ENCODE measurements at regions not wholly inside any gene's neighbourhood (a gene's known extent, or its start where the extent isn't known, plus 50 kb on each side); places are given as distances from the start of the nearest gene placed in this dataset.
"Not testable (repeated sequence)": the region's sequence is repeated elsewhere in the genome, so short reads cannot be mapped to it uniquely, and the experiment has no call there.

DNA sequence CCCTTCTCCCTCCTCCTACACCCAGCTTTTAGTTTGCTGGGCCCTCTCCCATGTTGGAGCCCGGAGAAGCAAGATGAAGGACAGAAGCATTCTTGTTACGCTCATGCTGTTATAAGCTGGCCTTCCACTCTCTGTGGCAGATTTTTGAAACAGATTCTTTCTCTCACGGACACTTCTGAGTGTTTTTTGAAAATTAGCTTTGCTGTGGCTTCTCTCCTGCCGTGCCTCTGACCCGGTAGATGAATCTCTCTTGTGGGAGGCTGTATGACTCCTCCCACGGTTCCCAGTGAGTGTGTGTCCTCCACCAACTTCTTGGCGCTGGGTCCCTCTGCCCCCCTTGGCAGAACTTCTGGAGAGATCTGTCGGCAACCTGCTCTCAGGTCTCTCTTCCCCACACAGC, 269.3 kb upstream of the MYT1L start:
- DNase-seq (ENCODE audit: low read depth, low spot score): no peak

DNA sequence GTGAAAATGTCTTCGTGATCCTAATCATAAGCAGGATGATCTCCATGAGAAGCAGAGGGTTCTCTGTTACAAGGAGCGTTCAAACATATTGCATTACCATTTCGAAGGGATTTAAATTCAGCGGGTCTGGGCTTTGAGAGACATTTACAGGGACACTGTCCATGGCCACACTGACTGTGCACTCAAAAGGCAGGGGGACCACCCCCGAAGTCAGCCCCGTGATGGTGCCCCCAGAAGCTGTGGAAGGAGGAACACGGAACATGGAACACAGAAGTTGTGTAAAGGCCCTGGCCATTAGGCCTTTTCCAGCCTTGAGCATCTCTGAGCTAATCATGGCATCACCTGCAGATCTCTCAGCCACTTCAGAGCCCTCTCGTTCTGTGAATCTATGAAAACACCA, 268.4 kb upstream of the MYT1L start:
- DNase-seq (ENCODE audit: low read depth, low spot score): no peak

DNA sequence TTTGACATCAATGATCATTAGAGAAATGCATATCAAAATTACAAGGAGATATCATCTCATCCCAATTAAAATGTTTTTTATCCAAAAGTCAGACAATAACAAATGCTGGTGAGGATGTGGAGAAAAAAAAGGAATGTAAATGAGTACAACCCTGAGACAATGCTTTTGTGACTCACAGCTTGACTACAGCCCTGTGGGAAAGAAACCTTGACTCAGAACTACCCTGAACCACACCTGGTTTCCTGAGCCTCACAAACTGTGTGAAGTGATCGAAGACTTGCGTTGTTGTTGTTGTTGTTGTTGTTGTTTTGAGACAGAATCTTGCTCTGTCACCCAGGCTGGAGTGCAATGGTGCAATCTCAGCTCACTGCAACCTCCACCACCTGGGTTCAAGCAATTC, 266.6 kb upstream of the MYT1L start:
- DNase-seq (ENCODE audit: low read depth, low spot score): no peak

DNA sequence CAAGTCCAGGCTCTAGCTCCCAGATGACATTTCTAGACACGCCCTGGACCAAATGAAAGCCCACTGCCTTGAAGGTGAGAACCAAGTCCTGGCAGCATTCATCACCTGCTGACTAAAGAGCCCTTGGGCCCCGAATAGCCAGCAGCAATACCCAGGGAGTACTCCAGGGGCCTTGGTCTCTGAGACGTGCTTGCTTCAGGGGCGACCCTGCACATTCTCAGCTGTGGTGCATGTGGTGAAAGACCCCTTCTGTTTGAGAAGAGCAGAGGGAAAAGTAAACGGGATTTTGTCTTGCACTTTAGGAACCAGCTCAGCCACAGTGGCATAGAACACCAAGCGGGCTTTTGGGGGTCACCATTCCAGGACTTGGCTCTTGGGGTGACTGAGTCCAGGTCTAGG, 260.5 kb upstream of the MYT1L start:
- DNase-seq (ENCODE audit: low read depth, low spot score): no peak

DNA sequence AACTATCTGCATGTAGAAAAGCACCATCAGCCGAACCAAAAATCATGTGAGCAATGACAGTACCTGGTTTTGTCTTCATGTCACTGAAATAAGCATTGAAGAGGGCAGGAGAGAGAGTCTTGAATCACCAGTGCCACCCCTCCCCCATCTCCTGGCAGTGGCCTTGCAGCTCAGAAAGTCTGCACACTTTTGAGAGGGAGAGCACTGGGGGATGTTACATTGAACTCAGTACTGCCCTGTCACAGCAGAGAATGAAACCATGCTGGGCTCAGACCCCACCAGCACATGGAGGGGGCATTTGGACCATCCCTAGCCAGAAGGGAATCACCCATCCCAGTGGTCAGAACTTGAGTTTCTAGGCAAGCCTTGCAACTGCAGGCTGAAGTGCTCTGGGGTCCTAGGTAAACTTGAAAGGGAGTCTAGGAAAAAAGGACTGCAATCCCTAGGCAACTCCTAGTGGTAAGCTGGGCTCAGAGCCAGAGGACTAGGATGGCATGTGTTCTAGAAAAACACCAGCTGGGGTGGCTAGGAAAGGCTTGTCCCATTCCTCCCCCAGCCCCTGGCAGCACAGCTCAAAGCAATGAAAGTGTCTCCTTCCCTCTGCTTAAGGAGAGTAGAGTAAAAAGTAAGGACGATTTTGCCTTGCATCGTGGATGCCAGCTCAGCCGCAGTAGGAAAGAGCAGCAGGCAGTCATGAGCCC, 259.9 kb upstream of the MYT1L start:
- no peak for DNase-seq (ENCODE audit: low read depth, low spot score)

DNA sequence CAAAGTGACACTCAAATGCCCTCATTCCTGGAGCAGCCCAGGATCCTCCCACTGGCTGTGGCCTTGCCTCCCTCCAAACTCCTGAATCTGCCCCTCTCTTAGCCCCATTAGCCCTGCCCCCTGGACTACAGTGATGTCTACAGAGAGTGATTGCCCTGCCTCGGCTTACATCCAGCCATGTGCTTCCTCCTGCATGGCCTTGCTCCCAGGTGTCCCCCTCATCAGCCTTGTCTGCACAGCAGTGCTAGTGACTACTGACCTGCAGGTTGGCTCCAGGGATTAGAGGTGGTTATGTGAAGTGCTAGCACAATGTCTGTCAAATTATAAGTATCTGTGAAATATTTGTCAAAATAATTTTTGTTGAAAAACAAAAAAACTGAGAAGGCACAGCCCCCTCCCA, 259.1 kb upstream of the MYT1L start:
- DNase-seq (ENCODE audit: low read depth, low spot score): no peak

DNA sequence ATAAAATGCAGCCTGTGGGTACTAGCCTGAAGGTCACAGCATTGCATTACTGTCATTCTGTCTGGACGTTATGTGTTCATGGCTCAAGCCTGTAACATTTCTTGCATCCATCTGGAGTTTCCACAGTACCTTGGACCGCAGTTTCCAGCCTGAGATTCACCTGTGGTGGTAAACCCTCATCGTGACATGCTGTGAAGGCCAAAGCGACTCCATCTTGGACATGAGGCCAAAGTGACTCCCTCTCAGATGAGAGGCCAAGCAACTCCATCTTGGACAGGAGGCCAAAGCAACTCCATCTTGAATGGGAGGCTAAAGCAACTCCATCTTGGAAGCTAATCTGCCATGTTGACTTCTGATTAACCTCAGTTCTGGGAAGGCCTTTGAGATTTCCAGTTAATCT, 257.7 kb upstream of the MYT1L start:
- DNase-seq (ENCODE audit: low read depth, low spot score): no peak

DNA sequence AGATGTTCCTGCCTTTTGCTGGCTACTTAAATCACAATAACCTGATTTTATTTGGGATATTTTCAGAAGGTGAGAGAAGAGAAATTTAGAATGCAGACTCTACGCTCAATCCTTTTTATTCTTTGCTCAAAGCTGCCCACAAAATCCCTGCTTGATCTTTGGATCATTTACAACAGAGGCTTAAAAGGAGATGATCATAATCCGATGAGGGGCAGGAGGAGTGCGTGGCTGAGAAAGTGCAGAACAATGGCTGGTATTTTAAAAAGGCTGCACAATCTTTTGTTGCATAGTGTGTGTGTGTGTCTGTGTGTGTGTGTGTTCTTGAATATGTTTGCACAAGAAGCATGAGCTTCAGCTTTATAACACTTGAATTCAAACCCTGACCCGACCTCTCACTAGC, 256.3 kb upstream of the MYT1L start:
- DNase-seq (ENCODE audit: low read depth, low spot score): no peak

DNA sequence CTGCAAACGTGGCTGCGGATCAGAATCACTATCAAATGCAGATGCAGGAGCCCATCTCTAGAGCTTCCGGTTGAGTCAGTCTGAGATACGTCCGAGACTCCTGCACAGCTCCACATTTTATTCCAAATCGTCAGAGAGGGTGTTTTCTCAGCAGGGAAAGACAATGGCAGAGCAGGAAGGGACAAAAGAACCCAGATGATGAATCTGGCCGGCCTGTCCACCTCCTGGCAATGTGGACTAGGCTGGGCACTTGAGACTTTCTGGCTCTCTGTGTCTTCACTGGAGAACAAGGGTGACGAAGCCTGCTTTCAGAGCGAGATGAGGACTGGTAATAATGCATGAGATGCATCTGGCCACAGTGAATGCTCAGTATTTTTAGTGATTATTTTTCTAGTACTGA, 255.9 kb upstream of the MYT1L start:
- DNase-seq (ENCODE audit: low read depth, low spot score): no peak

DNA sequence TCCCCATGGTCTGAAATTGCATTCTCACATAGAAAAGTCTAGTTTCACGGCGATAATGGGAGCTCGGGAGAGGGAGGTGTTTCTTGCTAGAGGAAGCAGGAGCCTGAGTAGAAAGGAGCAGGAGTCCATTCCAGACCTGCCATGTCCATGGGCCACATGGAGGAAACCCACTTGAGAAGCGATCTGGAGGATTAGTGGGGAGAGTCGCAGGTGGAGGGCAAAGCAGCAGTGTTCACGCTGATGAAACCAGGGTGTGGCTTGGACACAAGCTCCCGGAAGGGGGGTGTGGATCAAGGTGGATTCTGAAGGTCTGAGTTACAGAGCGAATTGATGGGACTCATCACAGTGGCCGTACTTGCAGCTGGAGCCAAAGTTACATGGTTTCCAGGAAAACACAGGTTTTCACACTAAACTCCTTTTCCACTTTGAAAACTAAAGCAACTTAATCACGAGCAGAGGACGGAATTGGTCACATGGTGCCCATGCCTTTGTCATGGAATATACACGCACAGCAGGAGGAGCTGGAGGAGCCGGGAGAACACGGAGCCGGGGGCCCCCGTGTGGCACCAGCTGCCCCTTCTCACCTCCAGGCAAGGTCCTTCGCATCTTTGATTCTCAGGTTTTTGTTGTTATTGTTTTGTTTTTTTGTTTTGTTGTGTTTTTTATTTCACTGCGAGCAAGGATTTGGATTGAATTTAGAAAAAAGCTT, 255.1 kb upstream of the MYT1L start:
- no peak for DNase-seq (ENCODE audit: low read depth, low spot score)

DNA sequence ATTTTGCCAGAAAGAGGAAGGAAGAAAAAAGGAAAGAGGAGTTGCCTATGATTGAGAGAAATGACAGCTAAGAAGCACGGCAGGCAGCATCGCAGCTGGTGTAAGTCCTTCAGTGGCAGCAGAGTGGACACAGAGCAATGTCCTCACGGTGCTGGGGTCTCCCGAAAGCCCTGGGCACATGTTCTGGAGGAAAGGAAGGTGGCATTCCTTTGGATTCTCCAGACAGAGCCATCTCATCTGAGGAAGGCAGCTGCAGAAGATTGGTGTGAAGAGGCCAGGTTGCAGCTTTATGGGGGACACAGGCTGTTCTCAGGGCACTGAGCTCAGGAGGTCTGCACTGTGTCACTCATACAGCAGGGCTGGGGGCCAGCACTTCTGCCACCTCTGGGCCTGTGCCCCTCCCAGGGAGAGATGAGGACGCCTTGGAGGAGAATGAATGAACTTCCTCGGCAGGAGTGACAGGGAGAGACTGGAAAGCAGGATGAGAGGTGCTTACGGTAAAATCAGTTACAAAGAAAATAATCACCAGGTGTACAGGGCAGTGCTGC, 252.0 kb upstream of the MYT1L start:
- no peak for DNase-seq (ENCODE audit: low read depth, low spot score)

DNA sequence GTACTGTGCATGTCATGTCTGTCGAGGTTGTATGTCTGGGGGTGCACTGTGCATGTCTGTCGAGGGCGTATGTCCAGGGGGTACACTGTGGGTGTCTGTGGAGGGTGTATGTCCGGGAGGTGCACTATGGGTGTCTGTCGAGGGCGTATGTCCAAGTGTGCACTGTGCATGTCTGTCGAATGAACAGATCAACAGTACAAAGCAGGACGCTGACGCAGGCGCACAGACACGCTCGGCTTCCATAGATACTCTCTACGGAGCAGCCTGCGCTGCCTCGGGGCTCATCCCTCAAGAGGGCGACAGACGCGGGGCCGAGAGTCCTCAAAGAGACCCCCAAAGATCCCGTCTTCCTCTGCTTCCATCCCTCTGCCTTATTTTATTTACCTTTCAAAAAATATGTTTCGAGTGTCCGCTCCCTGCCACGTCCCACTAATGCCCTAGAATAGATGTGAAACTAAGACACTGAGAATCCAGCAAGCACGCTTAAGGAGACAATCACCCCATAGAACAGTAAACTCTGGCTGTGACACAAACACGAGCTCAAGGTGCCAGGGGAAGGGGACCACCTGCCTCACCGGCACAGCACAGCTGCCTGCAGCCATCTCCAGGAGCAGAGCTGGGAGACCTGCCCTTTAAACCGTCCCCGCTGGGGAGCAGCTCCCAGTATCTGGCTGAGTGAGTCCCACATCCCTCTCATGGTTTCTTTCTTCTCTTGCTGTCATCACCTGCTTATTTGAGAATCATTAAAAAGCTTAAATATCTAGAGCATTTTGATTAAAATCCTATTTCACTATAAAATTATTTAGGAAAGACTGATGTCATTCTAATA, 250.5 kb upstream of the MYT1L start:
- no peak for DNase-seq (ENCODE audit: low read depth, low spot score)

DNA sequence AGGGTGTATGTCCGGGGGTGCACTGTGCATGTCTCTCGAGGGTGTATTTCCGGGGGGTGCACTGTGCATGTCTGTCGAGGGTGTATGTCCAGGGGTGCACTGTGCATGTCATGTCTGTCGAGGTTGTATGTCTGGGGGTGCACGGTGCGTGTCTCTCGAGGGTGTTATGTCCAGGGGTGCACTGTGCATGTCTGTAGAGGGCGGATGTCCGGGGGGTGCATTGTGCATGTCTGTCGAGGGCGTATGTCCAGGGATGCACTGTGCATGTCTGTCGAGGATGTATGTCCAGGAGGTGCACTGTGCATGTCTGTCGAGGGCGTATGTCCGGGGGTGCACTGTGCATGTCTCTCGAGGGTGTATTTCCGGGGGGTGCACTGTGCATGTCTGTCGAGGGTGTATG, 249.8 kb upstream of the MYT1L start:
- DNase-seq (ENCODE audit: low read depth, low spot score): not testable (repeated sequence)

DNA sequence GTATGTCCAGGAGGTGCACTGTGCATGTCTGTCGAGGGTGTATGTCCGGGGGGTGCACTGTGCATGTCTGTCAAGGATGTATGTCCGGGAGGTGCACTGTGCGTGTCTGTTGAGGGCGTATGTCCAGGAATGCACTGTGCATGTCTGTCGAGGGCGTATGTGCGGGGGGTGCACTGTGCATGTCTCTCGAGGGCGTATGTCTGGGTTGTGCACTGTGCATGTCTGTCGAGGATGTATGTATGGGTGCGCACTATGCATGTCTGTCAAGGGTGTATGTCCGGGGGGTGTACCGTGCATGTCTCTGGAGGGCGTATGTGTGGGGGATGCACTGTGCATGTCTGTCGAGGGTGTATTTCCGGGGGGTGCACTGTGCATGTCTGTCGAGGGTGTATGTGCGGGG, 249.3 kb upstream of the MYT1L start:
- no peak for DNase-seq (ENCODE audit: low read depth, low spot score)

DNA sequence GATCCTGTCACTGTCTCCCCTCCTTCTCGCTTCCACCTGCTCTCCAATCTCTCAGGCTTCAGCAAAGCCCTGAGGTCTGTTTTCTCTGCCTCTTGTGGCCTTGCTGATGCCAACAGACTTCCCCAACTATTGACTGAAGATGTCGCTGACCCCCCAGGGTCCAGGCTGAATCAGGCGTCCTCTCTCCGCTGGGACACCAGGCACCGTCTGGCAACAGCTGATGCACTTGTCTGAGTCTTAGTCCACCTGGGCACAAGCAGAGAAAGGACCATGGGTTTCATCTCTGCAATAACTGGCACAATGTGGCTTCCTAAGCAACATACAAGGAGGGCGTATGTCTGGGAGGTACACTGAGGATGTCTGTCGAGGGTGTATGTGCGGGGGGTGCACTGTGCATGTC, 248.7 kb upstream of the MYT1L start:
- DNase-seq (ENCODE audit: low read depth, low spot score): no peak

DNA sequence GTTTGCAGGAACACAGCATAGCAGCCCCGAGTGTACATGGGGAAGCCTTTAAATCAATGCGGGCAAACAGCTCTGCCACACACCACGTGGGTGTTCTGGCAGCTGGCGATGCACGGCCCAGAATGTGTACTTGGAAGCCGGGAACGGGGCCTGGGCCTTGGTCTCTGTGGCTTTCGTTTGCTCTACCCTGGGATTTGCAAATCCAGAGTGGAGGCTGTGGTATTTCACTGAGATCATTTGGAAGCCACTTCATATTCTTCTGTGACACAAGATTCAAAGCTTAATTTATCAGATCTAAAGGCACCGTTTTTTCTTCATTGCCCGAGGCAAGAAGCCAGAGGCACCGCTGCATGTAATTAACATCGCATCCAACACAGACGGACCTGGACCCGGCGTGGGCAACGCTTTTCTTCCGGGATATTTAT, 246.3 kb upstream of the MYT1L start:
- DNase-seq (ENCODE audit: low read depth, low spot score): no peak

DNA sequence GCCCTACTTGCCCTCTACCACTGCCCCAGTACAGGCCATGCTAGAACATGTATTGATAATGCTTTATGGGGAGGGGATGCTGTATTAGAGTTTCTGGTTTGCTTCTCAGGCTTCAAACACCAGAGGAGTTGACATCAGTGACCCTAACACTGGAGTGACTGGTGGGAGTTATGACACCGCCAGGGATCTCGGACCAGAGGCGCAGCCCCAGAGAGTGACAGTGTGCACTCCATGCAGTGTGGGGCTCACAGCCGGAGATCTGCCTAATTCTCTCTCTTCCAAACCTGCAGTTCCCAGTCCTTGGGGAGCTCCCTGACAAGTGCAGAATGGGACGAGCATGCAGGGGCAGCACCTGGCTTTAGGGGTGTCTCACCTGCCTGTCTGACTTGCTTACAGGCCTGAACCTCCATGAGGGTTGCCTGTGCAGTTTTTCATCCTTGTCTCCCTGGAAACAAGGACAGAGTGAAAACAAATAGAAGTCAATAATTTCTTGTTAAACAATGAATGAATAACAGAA, 244.9 kb upstream of the MYT1L start:
- DNase-seq (ENCODE audit: low read depth, low spot score): no peak

DNA sequence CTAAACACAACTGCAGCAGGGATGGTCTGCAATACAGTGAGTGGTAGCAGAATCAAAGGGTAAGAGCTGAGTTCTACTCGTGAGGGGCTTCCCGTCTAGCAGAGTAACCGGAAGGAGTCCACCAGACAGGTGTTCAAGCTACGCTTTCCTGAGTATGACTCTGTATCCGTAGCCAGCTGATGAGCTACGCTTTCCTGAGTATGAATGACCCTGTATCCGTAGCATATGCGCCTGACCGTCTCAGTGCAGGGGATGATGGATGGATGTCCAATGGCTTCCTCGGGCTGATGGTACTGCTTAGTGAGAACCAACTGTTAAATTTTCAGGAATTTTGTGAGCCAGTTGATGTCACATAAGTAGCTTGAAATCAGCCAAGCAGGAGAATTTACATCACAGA, 244.1 kb upstream of the MYT1L start:
- no peak for DNase-seq (ENCODE audit: low read depth, low spot score)

DNA sequence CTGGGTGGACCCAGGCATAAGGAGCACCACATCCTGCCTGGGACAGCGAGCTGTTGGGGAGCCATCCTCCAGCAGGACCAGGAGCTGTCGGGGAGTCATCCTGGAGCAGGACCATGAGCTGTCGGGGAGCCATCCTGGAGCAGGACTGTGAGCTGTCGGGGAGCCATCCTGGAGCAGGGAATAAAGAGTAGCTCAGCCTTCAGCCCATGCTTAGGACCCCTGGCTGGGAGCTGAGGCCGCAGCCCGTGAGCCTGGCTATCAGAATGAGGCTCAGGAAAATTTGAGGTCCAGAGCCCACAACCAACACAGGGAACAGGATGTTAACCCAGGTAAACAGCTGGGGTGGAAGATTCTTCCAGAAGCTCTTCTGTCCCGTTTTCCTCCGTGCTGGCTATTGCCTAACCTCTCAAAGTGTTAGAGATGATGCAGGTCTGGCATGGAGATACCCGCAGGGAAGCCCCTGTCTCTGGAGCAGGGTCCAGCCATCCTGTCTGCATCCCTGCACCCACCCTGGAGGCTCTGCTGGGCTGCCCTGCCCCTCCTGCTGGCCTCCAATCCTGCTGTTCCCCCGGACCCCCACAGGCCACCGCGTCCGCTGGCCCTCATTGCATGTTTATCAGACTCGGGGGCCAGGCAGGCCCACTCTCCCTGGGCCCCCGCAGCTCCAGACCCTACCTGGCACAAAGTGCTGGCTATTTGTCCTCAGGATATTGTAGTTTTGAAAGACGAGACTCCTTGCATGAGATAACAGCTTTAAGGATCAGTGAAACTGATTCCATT, 243.5 kb upstream of the MYT1L start:
- DNase-seq (ENCODE audit: low read depth, low spot score): no peak

DNA sequence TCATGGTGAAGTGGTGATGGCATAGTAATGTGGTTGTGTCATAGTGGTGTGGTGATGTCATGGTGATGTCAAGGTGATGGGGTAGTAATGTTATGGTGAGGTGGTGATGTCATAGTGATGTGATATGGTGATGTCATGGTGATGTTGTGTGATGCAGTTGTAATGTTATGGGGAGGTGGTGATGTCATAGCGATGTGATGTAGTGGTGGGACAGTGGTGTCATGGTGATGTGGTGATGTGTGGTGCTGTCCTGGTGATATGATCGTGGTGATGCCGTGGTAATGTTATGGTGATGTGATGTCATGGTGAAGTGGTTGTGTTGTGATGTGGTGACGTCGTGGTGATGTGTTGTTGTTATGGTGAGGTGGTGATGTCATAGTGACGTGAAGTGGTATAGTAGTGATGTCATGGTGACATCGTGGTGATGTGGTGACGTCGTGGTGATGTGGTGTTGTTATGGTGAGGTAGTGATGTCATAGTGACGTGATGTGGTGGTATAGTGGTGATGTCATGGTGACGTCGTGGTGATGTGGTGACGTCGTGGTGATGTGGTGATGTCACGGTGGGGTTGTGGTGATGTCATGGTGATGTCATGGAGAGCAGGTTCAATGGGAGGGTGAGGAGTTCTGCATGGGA, 242.7 kb upstream of the MYT1L start:
- no peak for DNase-seq (ENCODE audit: low read depth, low spot score)

DNA sequence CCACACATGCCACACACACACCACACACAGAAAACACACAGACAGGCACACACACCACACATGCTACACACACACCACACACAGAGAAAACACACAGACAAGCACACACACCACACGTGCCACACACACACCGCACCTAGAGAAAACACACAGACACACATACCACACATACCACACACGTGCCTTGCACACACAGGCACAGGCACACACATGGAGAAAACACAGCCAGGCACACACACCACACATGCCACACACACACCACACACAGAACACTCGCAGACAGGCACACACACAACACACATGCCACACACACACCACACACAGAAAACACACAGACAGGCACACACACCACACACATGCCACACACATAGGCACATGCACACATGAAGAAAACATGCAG, 242.1 kb upstream of the MYT1L start:
- DNase-seq (ENCODE audit: low read depth, low spot score): no peak

All from activated naive CD8-positive, alpha-beta T cell treated with anti-CD3 and anti-CD28 coated beads, Interleukin-2, amount 50 U/mL, for 16 hours (primary cell).